ENCODE measurements at regions not wholly inside any gene's neighbourhood (a gene's known extent, or its start where the extent isn't known, plus 50 kb on each side); places are given as distances from the start of the nearest gene placed in this dataset.

GRCh38 chr6:80991316-80991715 is 761.2 kb downstream of the TENT5A start:
- no peak overlapping the region for H3K9ac ChIP-seq (ENCODE audit: low read length)
- H4K20me1 ChIP-seq (ENCODE audit: insufficient read depth), result no peaks in the 10 kb centered on the region
- H3K9me2 ChIP-seq (ENCODE audit: insufficient read depth, low read length), result no peaks in the 10 kb centered on the region

GRCh38 chr6:80988892-80989291 is 763.6 kb downstream of the TENT5A start:
- TF ChIP-seq SMC3 (conservative IDR thresholded peaks at IDR 0.05; ENCODE audit: poor library complexity) (no peak), CTCF (IDR thresholded peaks at IDR 0.05; ENCODE audit: poor library complexity, severe bottlenecking) (no peak), RAD21 (conservative IDR thresholded peaks at IDR 0.05) (no peak), POLR2AphosphoS5 (IDR thresholded peaks at IDR 0.05) (no peak), MXI1 (conservative IDR thresholded peaks at IDR 0.05; ENCODE audit: poor library complexity, severe bottlenecking) (no peak), EP300 (conservative IDR thresholded peaks at IDR 0.05; ENCODE audit: poor library complexity, severe bottlenecking) (no peak), REST (IDR thresholded peaks at IDR 0.05; ENCODE audit: borderline replicate concordance) (no peak), TAF1 (IDR thresholded peaks at IDR 0.05; ENCODE audit: low read depth) (no peak), EZH2 (IDR thresholded peaks at IDR 0.05; ENCODE audit: borderline replicate concordance, insufficient read depth, low read length, poor library complexity, severe bottlenecking) (no peak)
- no peaks in the 10 kb centered on the region for H3K9me3 ChIP-seq (ENCODE audit: low read length)
- no peak overlapping the region for H3K9ac ChIP-seq (ENCODE audit: low read length)
- H3K27ac ChIP-seq (ENCODE audit: low read length), result no peak overlapping the region
- no peaks in the 10 kb centered on the region for H3K27me3 ChIP-seq (ENCODE audit: insufficient read depth, low read depth, low read length)
- no peak overlapping the region for H3K4me3 ChIP-seq (ENCODE audit: low read length)
- no peak overlapping the region for H3K4me2 ChIP-seq (ENCODE audit: low read length)
- H3K36me3 ChIP-seq (ENCODE audit: insufficient read depth, low read length), result no peaks in the 10 kb centered on the region
- H3F3A ChIP-seq (ENCODE audit: insufficient read depth, low read length, poor library complexity, severe bottlenecking), result no peaks in the 10 kb centered on the region
- H4K20me1 ChIP-seq (ENCODE audit: insufficient read depth), result no peaks in the 10 kb centered on the region
- H2AFZ ChIP-seq (ENCODE audit: low read depth, low read length), result no peak overlapping the region
- no peaks in the 10 kb centered on the region for H3K79me2 ChIP-seq (replicated peaks; ENCODE audit: insufficient read depth, low read length)
- H3K9me2 ChIP-seq (ENCODE audit: insufficient read depth, low read length), result no peaks in the 10 kb centered on the region

More at GRCh38 chr6:80991316-80991715, 761.2 kb downstream of the TENT5A start:
- H3K27me3 ChIP-seq (ENCODE audit: insufficient read depth, low read depth, low read length), result no peaks in the 10 kb centered on the region
- no peaks in the 10 kb centered on the region for H3K36me3 ChIP-seq (ENCODE audit: insufficient read depth, low read length)
- H3K4me2 ChIP-seq (ENCODE audit: low read length), result no peak overlapping the region
- no peak overlapping the region for H2AFZ ChIP-seq (ENCODE audit: low read depth, low read length)
- H3K79me2 ChIP-seq (replicated peaks; ENCODE audit: insufficient read depth, low read length), result no peaks in the 10 kb centered on the region
- H3F3A ChIP-seq (ENCODE audit: insufficient read depth, low read length, poor library complexity, severe bottlenecking), result no peaks in the 10 kb centered on the region
- no peak for TF ChIP-seq SMC3 (conservative IDR thresholded peaks at IDR 0.05; ENCODE audit: poor library complexity)
- TF ChIP-seq MXI1 (conservative IDR thresholded peaks at IDR 0.05; ENCODE audit: poor library complexity, severe bottlenecking), result no peak
- no peak for TF ChIP-seq CTCF (IDR thresholded peaks at IDR 0.05; ENCODE audit: poor library complexity, severe bottlenecking)
- TF ChIP-seq EP300 (conservative IDR thresholded peaks at IDR 0.05; ENCODE audit: poor library complexity, severe bottlenecking), result no peak
- H3K9me3 ChIP-seq (ENCODE audit: low read length), result no peaks in the 10 kb centered on the region
- H3K27ac ChIP-seq (ENCODE audit: low read length), result no peak overlapping the region
- no peak overlapping the region for H3K4me3 ChIP-seq (ENCODE audit: low read length)
